HUES6 (cell line): ENCODE measurements at regions not wholly inside any gene's neighbourhood (a gene's known extent, or its start where the extent isn't known, plus 50 kb on each side); places are given as distances from the start of the nearest gene placed in this dataset.

Experiments
- H3K27ac ChIP-seq: 2 replicates; pipeline ENCODE4 v1.7.0; 2013; ENCODE audit warnings: low read depth, mild to moderate bottlenecking, low read length, inconsistent platforms
- H3K27me3 ChIP-seq: 2 replicates; pipeline ENCODE4 v1.6.1; 2013; ENCODE audit warnings: low read length; ENCODE audit not compliant: control insufficient read depth, insufficient read depth
- H3K36me3 ChIP-seq: 2 replicates; pipeline ENCODE4 v1.6.1; 2013; ENCODE audit warnings: low read length; ENCODE audit not compliant: control insufficient read depth, insufficient read depth
- H3K4me1 ChIP-seq: 2 replicates; pipeline ENCODE4 v1.6.1; 2013; ENCODE audit warnings: low read length; ENCODE audit not compliant: control insufficient read depth, insufficient read depth
- H3K4me3 ChIP-seq: 2 replicates; pipeline ENCODE4 v1.5.1; 2013; ENCODE audit warnings: low read depth, low read length
- H3K9ac ChIP-seq: one replicate; pipeline ENCODE4 v1.6.1; 2013; ENCODE audit warnings: mild to moderate bottlenecking, low read length
- H3K9me3 ChIP-seq: 2 replicates; pipeline ENCODE4 v1.6.1; 2013; ENCODE audit warnings: low read depth, low read length; ENCODE audit not compliant: control insufficient read depth, insufficient read depth

DNA sequence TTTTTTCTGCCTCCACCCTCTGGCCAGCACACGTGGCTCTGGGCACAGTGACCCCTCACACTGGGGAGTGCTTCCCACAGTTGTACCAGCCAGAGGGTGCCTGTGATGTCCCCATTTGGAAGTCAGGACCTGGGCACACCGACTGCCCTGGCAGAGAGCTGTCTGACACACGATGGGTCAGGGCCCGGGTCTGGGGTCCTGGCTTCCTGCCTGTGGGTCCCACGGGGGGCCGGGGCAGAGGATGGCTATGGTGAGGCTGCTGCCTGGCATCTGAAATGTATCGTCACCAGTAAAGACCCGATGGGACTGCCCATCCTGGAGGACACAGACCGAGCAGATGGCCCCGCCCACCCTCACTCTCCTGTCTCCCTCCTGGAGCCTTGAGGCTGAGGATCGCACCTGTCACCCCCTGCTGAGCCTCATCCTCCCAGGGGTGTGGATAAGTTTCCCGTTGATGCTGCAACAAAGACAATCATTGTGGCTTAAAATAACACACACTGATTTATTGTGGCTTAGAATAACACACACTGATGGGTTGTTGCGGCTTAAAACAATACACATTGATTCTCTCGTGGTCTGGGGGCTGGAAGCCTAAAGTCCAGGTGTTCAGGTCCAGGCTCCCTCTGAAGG, 88.8 kb upstream of the TTC34 start:
- no peaks in the 10 kb centered on the region; the same call in 1 of the 2 replicates for H3K4me1 ChIP-seq
- peaks cover 4% of the 10 kb centered on the region; the same call in 1 of the 2 replicates for H3K9me3 ChIP-seq
- H3K27me3 ChIP-seq = no peaks in the 10 kb centered on the region
- no peak overlapping the region for H3K9ac ChIP-seq
- no peak overlapping the region for H3K4me3 ChIP-seq
- no peak overlapping the region for H3K27ac ChIP-seq
- no peaks in the 10 kb centered on the region for H3K36me3 ChIP-seq

DNA sequence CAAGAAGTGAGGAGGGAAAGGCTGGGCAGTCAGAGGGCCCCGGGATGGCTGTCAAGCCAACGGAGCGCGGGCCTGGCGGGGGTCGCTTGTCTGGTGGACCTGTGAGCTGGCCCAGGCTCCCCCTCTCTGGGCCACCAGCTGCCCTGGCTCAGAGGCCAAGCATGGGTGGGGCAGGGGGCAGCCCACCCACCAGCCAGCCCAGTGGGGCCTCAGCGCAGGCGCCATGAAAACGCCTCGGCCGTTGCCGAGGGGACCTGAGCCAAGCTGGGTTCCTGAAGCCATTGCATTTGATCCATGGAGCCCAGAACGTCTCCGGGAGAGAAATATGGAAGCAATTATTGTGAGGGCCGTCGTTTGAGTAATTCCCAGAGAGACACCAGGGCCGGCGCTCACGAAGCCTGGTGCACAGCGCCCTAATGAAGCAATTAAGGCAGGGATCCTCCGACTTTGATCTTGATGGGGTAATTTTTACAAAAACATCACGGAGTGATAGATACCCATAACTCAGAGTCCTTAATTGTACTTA, 90.5 kb upstream of the TTC34 start:
- Histone ChIP-seq H3K9me3 (peaks cover 13% of the 10 kb centered on the region; the same call in 1 of the 2 replicates), H3K4me3 (no peak overlapping the region), H3K9ac (no peak overlapping the region), H3K27ac (no peak overlapping the region), H3K4me1 (no peaks in the 10 kb centered on the region; the same call in 1 of the 2 replicates), H3K27me3 (no peaks in the 10 kb centered on the region), H3K36me3 (no peaks in the 10 kb centered on the region)

DNA sequence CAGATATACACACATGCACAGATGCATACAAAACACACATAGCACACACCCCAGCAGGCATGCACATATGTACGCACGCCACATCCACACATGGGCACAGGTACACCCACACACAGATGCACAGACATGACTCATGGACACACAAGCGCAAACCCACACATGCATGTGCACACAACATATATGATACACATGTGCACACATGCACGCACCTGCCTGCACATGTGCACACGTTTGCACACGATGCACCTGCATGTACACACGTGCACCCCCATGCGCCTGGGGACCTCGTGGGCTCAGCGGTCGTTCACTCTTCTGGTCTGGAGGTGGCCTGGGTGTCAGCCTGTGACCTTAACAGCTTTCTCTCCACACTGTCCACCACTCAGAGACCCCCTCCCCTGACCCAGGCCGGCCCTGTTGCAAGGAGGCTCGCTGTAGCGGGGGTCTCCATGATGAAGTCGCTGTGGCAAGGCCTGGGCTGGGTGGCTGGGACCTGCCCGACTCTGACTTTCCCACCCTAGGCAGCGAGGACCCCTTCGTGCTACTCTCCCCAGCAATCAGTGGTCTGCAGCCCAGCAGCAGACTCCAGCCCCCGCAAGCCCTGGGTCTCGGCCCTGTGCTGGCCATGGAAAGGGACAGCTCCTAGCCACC, 92.1 kb upstream of the TTC34 start:
- Histone ChIP-seq H3K36me3 (no peaks in the 10 kb centered on the region), H3K9me3 (peaks cover 15% of the 10 kb centered on the region; the same call in 1 of the 2 replicates), H3K27me3 (no peaks in the 10 kb centered on the region), H3K27ac (no peak overlapping the region), H3K4me3 (no peak overlapping the region), H3K4me1 (no peaks in the 10 kb centered on the region; the same call in 1 of the 2 replicates), H3K9ac (no peak overlapping the region)

DNA sequence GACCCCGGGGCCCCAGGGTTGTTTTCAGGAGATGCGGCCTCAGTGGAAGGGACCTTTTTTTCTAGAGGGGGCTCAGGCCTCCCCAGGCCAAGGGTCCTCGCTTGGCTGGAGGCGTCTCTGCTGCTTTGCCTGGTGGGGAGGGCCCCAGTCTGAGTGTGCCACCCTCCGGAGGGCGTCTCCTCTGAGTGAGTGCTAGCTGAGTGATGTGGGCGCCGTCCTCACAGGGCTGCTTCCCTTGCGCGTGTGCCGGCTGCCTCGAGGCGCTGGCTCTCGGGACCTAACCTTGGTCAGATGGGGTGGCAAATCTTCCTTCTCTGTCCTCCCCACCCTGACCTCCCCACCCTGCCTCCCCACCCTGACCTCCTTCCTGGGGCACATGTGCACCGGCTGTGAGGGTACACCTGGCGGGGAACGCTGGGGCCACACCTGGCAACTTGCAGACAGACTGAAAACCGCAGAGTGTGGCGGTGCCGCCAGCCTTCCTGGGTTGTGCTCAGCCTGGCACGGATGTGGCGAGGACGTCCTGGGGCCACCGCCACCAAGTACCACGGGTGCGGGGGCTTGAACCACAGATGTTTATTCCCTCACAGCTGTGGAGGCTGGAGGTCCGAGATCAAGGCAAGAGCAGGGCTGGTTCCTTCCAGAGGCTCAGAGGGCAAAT, 93.0 kb upstream of the TTC34 start:
- no peak overlapping the region for H3K4me3 ChIP-seq
- H3K9me3 ChIP-seq = peaks cover 15% of the 10 kb centered on the region; the same call in 1 of the 2 replicates
- H3K4me1 ChIP-seq = no peaks in the 10 kb centered on the region
- H3K36me3 ChIP-seq = no peaks in the 10 kb centered on the region
- no peaks in the 10 kb centered on the region for H3K27me3 ChIP-seq
- H3K27ac ChIP-seq = no peak overlapping the region
- no peak overlapping the region for H3K9ac ChIP-seq

DNA sequence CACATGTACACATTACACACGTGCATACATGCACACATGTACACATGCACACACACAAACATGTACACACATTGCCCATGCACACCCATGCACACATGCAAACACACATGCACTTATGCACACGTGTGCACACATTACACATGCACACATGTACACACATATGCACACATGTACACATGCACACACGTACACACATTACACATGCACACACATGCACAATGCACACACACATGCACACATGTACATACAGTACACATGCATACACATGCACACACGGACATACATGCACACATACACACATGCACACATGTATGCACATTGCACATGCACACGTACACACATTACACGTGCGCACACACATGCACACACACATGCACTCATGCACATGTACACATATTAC, 95.3 kb upstream of the TTC34 start:
- no peak overlapping the region for H3K4me3 ChIP-seq
- no peaks in the 10 kb centered on the region for H3K27me3 ChIP-seq
- H3K9me3 ChIP-seq = peaks cover 15% of the 10 kb centered on the region; the same call in 1 of the 2 replicates

DNA sequence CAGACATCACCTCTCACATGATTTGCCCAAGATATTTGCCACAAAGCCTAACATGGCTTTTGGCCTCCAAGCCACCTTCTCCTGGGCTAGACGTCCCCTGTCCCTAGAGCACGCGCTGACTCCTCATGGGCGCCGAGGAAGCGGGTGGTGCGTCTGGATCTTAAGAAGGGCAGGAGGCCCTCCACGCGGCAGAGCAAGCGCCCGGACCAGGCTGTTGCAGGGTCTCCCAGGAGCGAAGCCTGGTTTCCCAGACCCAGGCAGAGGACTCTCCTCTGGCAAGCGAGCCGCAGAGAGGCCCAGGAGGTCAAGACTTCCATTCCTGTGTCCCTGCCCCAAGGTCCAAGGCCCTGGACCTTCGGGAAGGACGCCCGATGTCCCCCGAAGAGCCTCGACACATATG, 101.7 kb upstream of the TTC34 start:
- Histone ChIP-seq H3K4me3 (no peak overlapping the region), H3K36me3 (no peaks in the 10 kb centered on the region), H3K9me3 (no peaks in the 10 kb centered on the region; the same call in 1 of the 2 replicates), H3K27ac (no peak overlapping the region), H3K4me1 (no peaks in the 10 kb centered on the region), H3K9ac (no peak overlapping the region), H3K27me3 (no peaks in the 10 kb centered on the region)

More for the DNA sequence above, 95.3 kb upstream of the TTC34 start:
- no peak overlapping the region for H3K9ac ChIP-seq
- no peaks in the 10 kb centered on the region for H3K4me1 ChIP-seq
- no peaks in the 10 kb centered on the region for H3K36me3 ChIP-seq
- no peak overlapping the region for H3K27ac ChIP-seq

DNA sequence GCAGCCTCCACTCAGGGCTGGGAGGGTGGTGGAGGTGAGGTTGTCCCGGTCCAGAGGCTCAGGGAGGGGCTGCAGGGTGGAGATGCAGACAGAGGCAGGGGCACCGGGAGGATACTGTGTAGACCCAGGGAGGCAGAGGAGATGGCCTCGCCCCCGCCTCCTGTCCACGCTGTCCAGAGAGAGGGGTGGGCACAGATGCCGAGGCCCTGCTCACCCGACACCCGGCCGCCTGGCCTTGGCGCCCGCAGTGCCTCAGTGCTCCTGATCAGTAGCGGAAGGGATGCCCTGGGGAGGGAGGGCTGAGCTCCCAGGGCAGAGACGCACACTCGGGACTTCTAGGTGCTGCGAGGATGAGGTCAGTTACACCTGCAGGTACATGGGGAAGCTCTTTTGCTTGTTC, 102.7 kb upstream of the TTC34 start:
- H3K27me3 ChIP-seq = no peaks in the 10 kb centered on the region

DNA sequence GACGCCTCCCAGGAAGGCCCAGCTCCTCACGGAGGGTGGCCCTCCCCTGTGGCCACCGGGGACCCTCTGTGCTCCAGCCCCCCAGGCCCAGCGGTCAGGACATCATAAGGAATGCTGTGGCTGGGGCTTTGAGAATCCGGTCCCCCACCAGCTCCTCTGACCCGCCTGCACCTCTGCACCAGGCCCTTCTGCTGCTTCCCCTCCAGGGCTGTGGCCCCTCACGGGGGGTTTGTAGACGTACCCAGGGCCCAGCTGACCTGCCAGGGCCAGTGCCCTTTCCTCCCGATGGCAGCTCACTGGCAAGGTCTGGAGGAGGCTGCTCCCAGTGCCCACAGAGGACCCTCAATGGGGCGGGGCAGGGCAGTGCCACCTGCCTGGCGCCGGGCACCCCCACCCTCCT, 103.9 kb upstream of the TTC34 start:
- Histone ChIP-seq H3K4me3 (no peak overlapping the region), H3K9ac (no peak overlapping the region), H3K9me3 (peaks cover 2% of the 10 kb centered on the region; the same call in 1 of the 2 replicates), H3K27ac (no peak overlapping the region), H3K27me3 (no peaks in the 10 kb centered on the region), H3K4me1 (no peaks in the 10 kb centered on the region), H3K36me3 (no peaks in the 10 kb centered on the region)

More for the DNA sequence above, 102.7 kb upstream of the TTC34 start:
- H3K4me1 ChIP-seq = no peaks in the 10 kb centered on the region
- H3K27ac ChIP-seq = no peak overlapping the region
- no peaks in the 10 kb centered on the region for H3K36me3 ChIP-seq
- H3K9me3 ChIP-seq = no peaks in the 10 kb centered on the region; the same call in 1 of the 2 replicates
- no peak overlapping the region for H3K9ac ChIP-seq
- H3K4me3 ChIP-seq = no peak overlapping the region

DNA sequence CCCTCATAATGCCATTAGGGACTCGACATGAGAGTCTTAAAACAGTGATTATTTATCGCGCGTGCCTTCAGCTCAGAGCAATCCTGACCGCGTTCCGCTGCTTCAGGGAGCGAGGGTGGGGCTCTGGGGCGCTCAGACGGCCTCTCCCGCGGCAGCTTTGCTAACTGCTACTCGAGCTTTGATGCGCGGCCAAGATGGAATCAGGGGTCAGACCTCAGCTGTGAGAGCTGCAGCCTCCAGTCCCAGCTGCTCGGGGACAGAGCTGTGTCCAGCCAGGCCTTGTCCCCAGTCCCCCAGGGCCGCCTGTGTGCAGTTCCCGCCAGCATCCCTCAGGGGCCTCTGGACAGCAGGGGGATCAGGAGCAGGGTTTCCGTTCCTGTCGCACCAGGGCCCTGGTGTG, 104.6 kb upstream of the TTC34 start:
- H3K9ac ChIP-seq = no peak overlapping the region
- H3K27me3 ChIP-seq = no peaks in the 10 kb centered on the region
- H3K4me1 ChIP-seq = no peaks in the 10 kb centered on the region
- H3K9me3 ChIP-seq = peaks cover 2% of the 10 kb centered on the region; the same call in 1 of the 2 replicates
- no peaks in the 10 kb centered on the region for H3K36me3 ChIP-seq
- H3K4me3 ChIP-seq = no peak overlapping the region
- H3K27ac ChIP-seq = no peak overlapping the region

DNA sequence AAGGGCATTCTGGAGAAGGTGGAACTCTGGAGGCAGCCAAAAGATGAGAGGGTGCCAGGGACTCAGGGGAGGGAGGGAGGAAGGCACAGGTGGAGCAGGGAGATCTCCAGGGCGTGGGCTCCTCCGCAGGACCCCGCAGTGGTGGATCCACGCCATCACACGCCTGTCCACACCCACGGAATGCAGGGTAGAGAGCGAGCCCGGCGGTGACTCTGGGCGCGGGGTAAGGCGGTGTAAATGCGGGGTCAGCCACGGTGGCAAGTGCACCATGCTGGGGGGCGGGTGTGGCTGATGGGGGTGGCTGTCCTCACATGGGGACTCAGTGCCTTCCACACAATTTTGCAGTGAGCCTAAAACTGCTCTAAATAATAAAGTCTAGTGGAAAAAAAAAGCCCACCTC, 105.1 kb upstream of the TTC34 start:
- no peaks in the 10 kb centered on the region for H3K36me3 ChIP-seq
- H3K4me3 ChIP-seq = no peak overlapping the region
- H3K27me3 ChIP-seq = no peaks in the 10 kb centered on the region

DNA sequence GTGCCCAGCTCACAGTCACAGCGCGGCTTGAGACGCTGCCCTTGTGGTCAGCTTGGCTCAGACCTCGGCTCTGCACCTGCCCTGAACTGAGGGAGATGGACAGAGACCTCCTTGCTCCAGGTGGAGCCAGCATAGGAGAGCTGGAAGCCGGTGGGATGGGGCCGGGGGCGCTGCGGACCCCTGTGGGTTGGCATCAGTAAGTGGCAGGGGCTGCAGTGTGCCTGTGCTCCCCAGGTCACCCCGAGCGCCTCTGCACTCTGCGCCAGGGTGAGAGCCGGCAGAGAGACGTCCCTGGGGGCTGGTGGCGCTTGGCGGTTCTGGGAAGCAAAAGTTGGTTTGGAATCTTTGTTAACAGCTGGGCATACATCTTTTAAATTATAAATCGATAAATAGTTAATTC, 105.6 kb upstream of the TTC34 start:
- no peak overlapping the region for H3K4me3 ChIP-seq
- H3K4me1 ChIP-seq = no peaks in the 10 kb centered on the region
- H3K9ac ChIP-seq = no peak overlapping the region
- no peak overlapping the region for H3K27ac ChIP-seq
- no peaks in the 10 kb centered on the region for H3K36me3 ChIP-seq
- no peaks in the 10 kb centered on the region for H3K27me3 ChIP-seq
- peaks cover 2% of the 10 kb centered on the region; the same call in 1 of the 2 replicates for H3K9me3 ChIP-seq

More for the DNA sequence above, 105.1 kb upstream of the TTC34 start:
- H3K27ac ChIP-seq = no peak overlapping the region
- H3K4me1 ChIP-seq = no peaks in the 10 kb centered on the region
- peaks cover 2% of the 10 kb centered on the region; the same call in 1 of the 2 replicates for H3K9me3 ChIP-seq
- no peak overlapping the region for H3K9ac ChIP-seq
